Endometrial microvascular endothelial cells (primary cell): ENCODE measurements at regions not wholly inside any gene's neighbourhood (a gene's known extent, or its start where the extent isn't known, plus 50 kb on each side); places are given as distances from the start of the nearest gene placed in this dataset.

Experiments used
- in situ Hi-C: cut with HindIII; loops from 2 replicates; pipeline ENCODE4 v1.10.0; 2017; ENCODE audit warnings: low sequenced_read_pairs, low pct_unique_long_range_greater_than_20kb; ENCODE audit errors: inconsistent ontology term

GRCh38 chr18:70423988-70424387, 135.1 kb downstream of the SOCS6 start:
- in situ Hi-C loops, result no loop called here

- in situ Hi-C loops, result no loop called here
Measured at GRCh38 chr18:70423120-70423519, 134.3 kb downstream of the SOCS6 start.

GRCh38 chr18:70422391-70422965, 133.6 kb downstream of the SOCS6 start:
- in situ Hi-C loops, result no loop called here

GRCh38 chr18:70421471-70422390, 132.9 kb downstream of the SOCS6 start:
- in situ Hi-C loops, result no loop called here

- in situ Hi-C loops, result no loop called here
Measured at GRCh38 chr18:70420146-70420898, 131.5 kb downstream of the SOCS6 start.

GRCh38 chr18:70419526-70419925, 130.7 kb downstream of the SOCS6 start:
- in situ Hi-C loops, result no loop called here

- in situ Hi-C loops, result no loop called here
Measured at GRCh38 chr18:70418546-70419311, 129.9 kb downstream of the SOCS6 start.

GRCh38 chr18:70417847-70418246, 129.0 kb downstream of the SOCS6 start:
- in situ Hi-C loops, result no loop called here

GRCh38 chr18:70416496-70416895, 127.7 kb downstream of the SOCS6 start:
- in situ Hi-C loops, result no loop called here

GRCh38 chr18:70415823-70416488, 127.1 kb downstream of the SOCS6 start:
- in situ Hi-C loops, result no loop called here

GRCh38 chr18:70414315-70414900, 125.6 kb downstream of the SOCS6 start:
- in situ Hi-C loops, result no loop called here

- in situ Hi-C loops, result no loop called here
Measured at GRCh38 chr18:70413455-70413854, 124.6 kb downstream of the SOCS6 start.

- in situ Hi-C loops, result no loop called here
Measured at GRCh38 chr18:70411876-70412435, 123.1 kb downstream of the SOCS6 start.

- in situ Hi-C loops, result no loop called here
Measured at GRCh38 chr18:70411307-70411706, 122.5 kb downstream of the SOCS6 start.

- in situ Hi-C loops, result no loop called here
Measured at GRCh38 chr18:70405052-70405451, 116.2 kb downstream of the SOCS6 start.

- in situ Hi-C loops, result no loop called here
Measured at GRCh38 chr18:70400476-70400875, 111.6 kb downstream of the SOCS6 start.

- in situ Hi-C loops, result no loop called here
Measured at GRCh38 chr18:70398076-70398475, 109.2 kb downstream of the SOCS6 start.
